CD14-positive monocyte (primary cell): ENCODE measurements at regions not wholly inside any gene's neighbourhood (a gene's known extent, or its start where the extent isn't known, plus 50 kb on each side); places are given as distances from the start of the nearest gene placed in this dataset.

Experiments used
- DNase-seq, 3 donors: peaks; one replicate each; pipeline ENCODE4 v3.0.0-alpha.2; 2011 to 2022
- H2AFZ ChIP-seq: 2 replicates; pipeline ENCODE4 v1.6.0; 2012; ENCODE audit warnings: mild to moderate bottlenecking, low read depth, low read length, inconsistent platforms; ENCODE audit not compliant: insufficient read depth, poor library complexity, severe bottlenecking
- H3K27ac ChIP-seq, 2 donors: 1 replicate in 1 of 2; 2 replicates in 1 of 2; pipeline ENCODE4 v1.5.1; 2012 to 2013; ENCODE audit warnings: low read length in 2 of 2, control low read depth in 1 of 2, inconsistent platforms in 1 of 2, low read depth in 1 of 2, mild to moderate bottlenecking in 1 of 2
- H3K27me3 ChIP-seq, 2 donors: one replicate each; pipeline versions ENCODE4 v1.6.0 to v1.6.1; 2011 to 2013; ENCODE audit warnings: low read length in 2 of 2; ENCODE audit not compliant: control insufficient read depth in 2 of 2, insufficient read depth in 2 of 2
- H3K36me3 ChIP-seq, 2 donors: replicated peaks in 1 of 2; 1 replicate in 1 of 2; 2 replicates in 1 of 2; pipeline versions ENCODE4 v1.5.1 to v1.6.1; 2012 to 2013; ENCODE audit warnings: low read length in 2 of 2, control low read depth in 1 of 2, inconsistent platforms in 1 of 2, mild to moderate bottlenecking in 1 of 2; ENCODE audit not compliant: insufficient read depth in 2 of 2, control insufficient read depth in 1 of 2
- H3K4me1 ChIP-seq, 2 donors: 1 replicate in 1 of 2; 2 replicates in 1 of 2; pipeline versions ENCODE4 v1.5.1 to v1.6.1; 2012 to 2013; ENCODE audit warnings: low read length in 2 of 2, control low read depth in 1 of 2, inconsistent platforms in 1 of 2, mild to moderate bottlenecking in 1 of 2, moderate library complexity in 1 of 2; ENCODE audit not compliant: insufficient read depth in 2 of 2, control insufficient read depth in 1 of 2
- H3K4me2 ChIP-seq: replicated peaks from 2 replicates; pipeline ENCODE3; 2012; ENCODE audit warnings: low read length, moderate library complexity, mild to moderate bottlenecking; ENCODE audit not compliant: poor library complexity, severe bottlenecking; ENCODE audit errors: extremely low read depth
- H3K4me3 ChIP-seq, 3 experiments: fragments of 200-600 bp in 1 of 3; sonication (generic) in 1 of 3; replicated peaks in 1 of 3; 1 replicate in 2 of 3; 2 replicates in 1 of 3; pipeline ENCODE4 v1.5.1; 2011 to 2013; ENCODE audit warnings: low read length in 3 of 3, mild to moderate bottlenecking in 3 of 3, control low read depth in 2 of 3, low read depth in 2 of 3, inconsistent platforms in 1 of 3, moderate library complexity in 1 of 3
- H3K79me2 ChIP-seq: 2 replicates; pipeline ENCODE4 v1.6.0; 2012; ENCODE audit warnings: mild to moderate bottlenecking, control low read depth, inconsistent platforms, low read length, moderate library complexity; ENCODE audit not compliant: insufficient read depth
- H3K9ac ChIP-seq: 2 replicates; pipeline ENCODE4 v1.6.0; 2017; ENCODE audit warnings: low read length, mild to moderate bottlenecking; ENCODE audit not compliant: insufficient read depth, poor library complexity, severe bottlenecking
- H3K9me3 ChIP-seq, 2 donors: replicated peaks in 1 of 2; 1 replicate in 1 of 2; 2 replicates in 1 of 2; pipeline versions ENCODE4 v1.5.1 to v1.6.1; 2012 to 2013; ENCODE audit warnings: low read length in 2 of 2, control low read depth in 1 of 2; ENCODE audit not compliant: control insufficient read depth in 1 of 2, insufficient read depth in 1 of 2
- H4K20me1 ChIP-seq: 2 replicates; pipeline ENCODE4 v1.6.0; 2012; ENCODE audit warnings: mild to moderate bottlenecking, low read length, control low read depth, moderate library complexity; ENCODE audit not compliant: insufficient read depth
- H3K27ac Mint-ChIP-seq, 7 donors: one replicate each; pipeline ENCODE4 v1.8.0; 2020; ENCODE audit warnings: mild to moderate bottlenecking in 7 of 7, mixed read lengths in 7 of 7, moderate library complexity in 6 of 7, inconsistent platforms in 2 of 7
- H3K27me3 Mint-ChIP-seq, 3 donors: one replicate each; pipeline ENCODE4 v1.8.0; 2021 to 2022; ENCODE audit warnings: low read depth in 3 of 3, mild to moderate bottlenecking in 3 of 3, mixed read lengths in 3 of 3, moderate library complexity in 3 of 3, inconsistent platforms in 1 of 3
- H3K36me3 Mint-ChIP-seq, 2 donors: one replicate each; pipeline ENCODE4 v1.8.0; 2020; ENCODE audit warnings: mixed read lengths in 2 of 2, inconsistent platforms in 1 of 2, mild to moderate bottlenecking in 1 of 2
- H3K4me1 Mint-ChIP-seq: one replicate; pipeline ENCODE4 v1.8.0; 2020; ENCODE audit warnings: mild to moderate bottlenecking, mixed read lengths
- H3K4me3 Mint-ChIP-seq, 2 donors: one replicate each; pipeline ENCODE4 v1.8.0; 2020; ENCODE audit warnings: mild to moderate bottlenecking in 2 of 2, mixed read lengths in 2 of 2, moderate library complexity in 1 of 2
- H3K9me3 Mint-ChIP-seq, 7 donors: one replicate each; pipeline ENCODE4 v1.8.0; 2020 to 2022; ENCODE audit warnings: mixed read lengths in 7 of 7, mild to moderate bottlenecking in 6 of 7, moderate library complexity in 6 of 7, inconsistent platforms in 2 of 7
- WGBS: methylation state at CpG from one replicate; pipeline ENCODE4 v1.1.5; 2013; ENCODE audit warnings: missing lambda C conversion rate; ENCODE audit not compliant: insufficient coverage; 5-methylcytosine and 5-hydroxymethylcytosine counted together
- intact Hi-C, 2 donors: fragments of 100-400 bp; cut with micrococcal nuclease; formaldehyde crosslinking; loops; one replicate each; pipeline versions ENCODE4 v1.15.0 to v1.15.1; 2023
- TF ChIP-seq, protein P1 (sequence below): fragments of 200-600 bp; IDR thresholded peaks from one replicate; pipeline ENCODE4 v1.8.0; 2022; ENCODE audit warnings: antibody characterized with exemption, mild to moderate bottlenecking

DNA sequence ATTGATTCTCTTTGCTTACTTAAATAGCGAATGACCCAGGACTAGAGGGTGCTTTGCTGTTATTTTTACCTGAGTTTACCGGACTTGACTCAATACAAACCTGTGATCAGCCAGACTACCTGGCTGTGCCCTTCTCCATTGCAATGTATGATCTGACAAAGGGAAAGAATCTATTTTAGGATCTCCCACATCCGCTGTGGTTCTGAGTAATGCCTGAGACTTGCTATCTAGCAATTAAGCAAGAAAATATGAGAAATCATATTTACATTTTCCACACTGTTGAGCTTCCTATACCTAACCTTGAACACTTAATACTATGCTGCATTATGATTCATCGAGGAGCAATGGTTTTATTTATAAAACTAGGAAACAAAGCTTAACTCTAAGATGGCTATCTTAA lies 215.2 kb downstream of the RAD51AP2 start:
- Histone ChIP-seq H3K27me3 (no peaks in the 10 kb centered on the region), H4K20me1 (no peaks in the 10 kb centered on the region), H3K9me3 (no peaks in the 10 kb centered on the region), H3K36me3 (no peaks in the 10 kb centered on the region), H3K4me1 (no peaks in the 10 kb centered on the region), H3K9ac (no peak overlapping the region), H3K4me2 (no peak overlapping the region), H3K4me3 (no peak overlapping the region), H3K27ac (no peak overlapping the region), H3K79me2 (no peaks in the 10 kb centered on the region), H2AFZ (no peak overlapping the region)
- H3K36me3 Mint-ChIP-seq, result no peaks in the 10 kb centered on the region
- H3K27ac Mint-ChIP-seq, result no peak overlapping the region
- peaks cover 0 to 2% (median 0%) of the 10 kb centered on the region in 3 donors for H3K27me3 Mint-ChIP-seq
- intact Hi-C loops, result no loop called here
- no peak for DNase-seq
- peaks cover 0 to 2% (median 0%) of the 10 kb centered on the region in 7 donors for H3K9me3 Mint-ChIP-seq
- H3K4me3 Mint-ChIP-seq, result no peak overlapping the region
- H3K4me1 Mint-ChIP-seq, result no peaks in the 10 kb centered on the region
- WGBS, result no CpG with 5 or more reads among the region's 4 CpGs
- TF ChIP-seq, protein P1, sequence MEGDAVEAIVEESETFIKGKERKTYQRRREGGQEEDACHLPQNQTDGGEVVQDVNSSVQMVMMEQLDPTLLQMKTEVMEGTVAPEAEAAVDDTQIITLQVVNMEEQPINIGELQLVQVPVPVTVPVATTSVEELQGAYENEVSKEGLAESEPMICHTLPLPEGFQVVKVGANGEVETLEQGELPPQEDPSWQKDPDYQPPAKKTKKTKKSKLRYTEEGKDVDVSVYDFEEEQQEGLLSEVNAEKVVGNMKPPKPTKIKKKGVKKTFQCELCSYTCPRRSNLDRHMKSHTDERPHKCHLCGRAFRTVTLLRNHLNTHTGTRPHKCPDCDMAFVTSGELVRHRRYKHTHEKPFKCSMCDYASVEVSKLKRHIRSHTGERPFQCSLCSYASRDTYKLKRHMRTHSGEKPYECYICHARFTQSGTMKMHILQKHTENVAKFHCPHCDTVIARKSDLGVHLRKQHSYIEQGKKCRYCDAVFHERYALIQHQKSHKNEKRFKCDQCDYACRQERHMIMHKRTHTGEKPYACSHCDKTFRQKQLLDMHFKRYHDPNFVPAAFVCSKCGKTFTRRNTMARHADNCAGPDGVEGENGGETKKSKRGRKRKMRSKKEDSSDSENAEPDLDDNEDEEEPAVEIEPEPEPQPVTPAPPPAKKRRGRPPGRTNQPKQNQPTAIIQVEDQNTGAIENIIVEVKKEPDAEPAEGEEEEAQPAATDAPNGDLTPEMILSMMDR, result no peak

DNA sequence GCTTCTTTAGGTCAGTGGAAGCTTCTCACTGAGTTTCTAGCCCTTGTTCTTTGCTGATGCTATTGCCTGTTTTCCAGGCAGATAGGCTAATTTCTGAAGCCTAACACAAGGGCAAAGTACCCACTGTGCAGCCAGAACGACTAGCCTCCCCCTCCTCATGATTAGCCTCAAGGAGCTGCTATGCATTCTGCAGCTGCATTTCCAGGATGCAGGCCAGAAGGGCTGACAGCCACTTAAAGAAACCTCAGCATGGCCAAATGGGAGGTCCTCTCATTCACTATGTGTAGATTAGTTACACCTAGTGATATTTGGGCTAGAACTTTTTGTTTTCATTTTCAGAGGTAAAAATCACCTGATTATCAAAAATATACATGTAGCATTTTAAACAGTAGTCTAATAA lies 216.0 kb downstream of the RAD51AP2 start:
- Mint-ChIP-seq H3K36me3 (no peaks in the 10 kb centered on the region), H3K27ac (no peak overlapping the region), H3K4me1 (no peaks in the 10 kb centered on the region), H3K4me3 (no peak overlapping the region), H3K27me3 (peaks cover 0 to 2% (median 0%) of the 10 kb centered on the region in 3 donors), H3K9me3 (peaks cover 0 to 2% (median 0%) of the 10 kb centered on the region in 7 donors)
- no peak overlapping the region for H3K4me3 ChIP-seq
- no peak for DNase-seq
- WGBS, result 0% methylated on average over 1 of the region's 1 CpG
- H3K79me2 ChIP-seq, result no peaks in the 10 kb centered on the region
- TF ChIP-seq, protein P1, result no peak
- no peaks in the 10 kb centered on the region for H3K36me3 ChIP-seq
- intact Hi-C loops, result no loop called here
- no peak overlapping the region for H3K27ac ChIP-seq
- no peaks in the 10 kb centered on the region for H4K20me1 ChIP-seq
- no peak overlapping the region for H2AFZ ChIP-seq
- no peaks in the 10 kb centered on the region for H3K9me3 ChIP-seq
- no peaks in the 10 kb centered on the region for H3K27me3 ChIP-seq
- H3K4me2 ChIP-seq, result no peak overlapping the region
- H3K9ac ChIP-seq, result no peak overlapping the region
- H3K4me1 ChIP-seq, result no peaks in the 10 kb centered on the region
